NT2/D1 (cell line): ENCODE measurements at regions not wholly inside any gene's neighbourhood (a gene's known extent, or its start where the extent isn't known, plus 50 kb on each side); places are given as distances from the start of the nearest gene placed in this dataset.

Experiments
- SUZ12 ChIP-seq: IDR thresholded peaks from 2 replicates; pipeline ENCODE4 v1.6.1; 2011; ENCODE audit not compliant: insufficient read length, insufficient read depth; ENCODE audit errors: extremely low read depth
- YY1 ChIP-seq: IDR thresholded peaks from 2 replicates; pipeline ENCODE4 v1.6.1; 2011; ENCODE audit not compliant: insufficient read length, insufficient read depth

- TF ChIP-seq SUZ12 (no peak), YY1 (no peak)
Observed at GRCh38 chr14:25607192-25607591, 557.2 kb upstream of the STXBP6 start.
